ENCODE measurements at regions not wholly inside any gene's neighbourhood (a gene's known extent, or its start where the extent isn't known, plus 50 kb on each side); places are given as distances from the start of the nearest gene placed in this dataset.

- TF ChIP-seq, protein P1, sequence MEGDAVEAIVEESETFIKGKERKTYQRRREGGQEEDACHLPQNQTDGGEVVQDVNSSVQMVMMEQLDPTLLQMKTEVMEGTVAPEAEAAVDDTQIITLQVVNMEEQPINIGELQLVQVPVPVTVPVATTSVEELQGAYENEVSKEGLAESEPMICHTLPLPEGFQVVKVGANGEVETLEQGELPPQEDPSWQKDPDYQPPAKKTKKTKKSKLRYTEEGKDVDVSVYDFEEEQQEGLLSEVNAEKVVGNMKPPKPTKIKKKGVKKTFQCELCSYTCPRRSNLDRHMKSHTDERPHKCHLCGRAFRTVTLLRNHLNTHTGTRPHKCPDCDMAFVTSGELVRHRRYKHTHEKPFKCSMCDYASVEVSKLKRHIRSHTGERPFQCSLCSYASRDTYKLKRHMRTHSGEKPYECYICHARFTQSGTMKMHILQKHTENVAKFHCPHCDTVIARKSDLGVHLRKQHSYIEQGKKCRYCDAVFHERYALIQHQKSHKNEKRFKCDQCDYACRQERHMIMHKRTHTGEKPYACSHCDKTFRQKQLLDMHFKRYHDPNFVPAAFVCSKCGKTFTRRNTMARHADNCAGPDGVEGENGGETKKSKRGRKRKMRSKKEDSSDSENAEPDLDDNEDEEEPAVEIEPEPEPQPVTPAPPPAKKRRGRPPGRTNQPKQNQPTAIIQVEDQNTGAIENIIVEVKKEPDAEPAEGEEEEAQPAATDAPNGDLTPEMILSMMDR (IDR thresholded peaks at IDR 0.05; ENCODE audit: borderline replicate concordance, extremely low read depth, low read length, poor library complexity, severe bottlenecking) = no peak
- no peak for TF ChIP-seq EZH2 (IDR thresholded peaks at IDR 0.05; ENCODE audit: borderline replicate concordance, low read depth, low read length, severe bottlenecking)
These were observed 601.5 kb upstream of the FANCL start for GRCh38 chr2:58842501-58843155.
